Loucy (cell line): ENCODE measurements at regions not wholly inside any gene's neighbourhood (a gene's known extent, or its start where the extent isn't known, plus 50 kb on each side); places are given as distances from the start of the nearest gene placed in this dataset.
"Not testable (repeated sequence)": the region's sequence is repeated elsewhere in the genome, so short reads cannot be mapped to it uniquely, and the experiment has no call there.

Experiments used
- H2AFZ ChIP-seq: fragments of 200-600 bp; sonication (generic); 2 replicates; pipeline ENCODE4 v1.6.0; 2016; ENCODE audit warnings: antibody characterized with exemption, mild to moderate bottlenecking, low read length, moderate library complexity
- H3F3A ChIP-seq: fragments of 200-600 bp; 2 replicates; pipeline ENCODE4 v1.6.0; 2016; ENCODE audit warnings: antibody characterized with exemption, low read depth, mild to moderate bottlenecking
- H3K27me3 ChIP-seq: fragments of 200-600 bp; sonication (generic); 2 replicates; pipeline ENCODE4 v1.6.1; 2014; ENCODE audit warnings: low read length, mild to moderate bottlenecking; ENCODE audit not compliant: insufficient read depth, poor library complexity, severe bottlenecking
- H3K36me3 ChIP-seq: fragments of 200-600 bp; sonication (generic); 2 replicates; pipeline ENCODE4 v1.6.1; 2016; ENCODE audit warnings: low read length; ENCODE audit not compliant: insufficient read depth
- H3K4me1 ChIP-seq: fragments of 200-600 bp; sonication (generic); 2 replicates; pipeline ENCODE4 v1.5.1; 2014; ENCODE audit warnings: low read length, mild to moderate bottlenecking; ENCODE audit not compliant: insufficient read depth, poor library complexity, severe bottlenecking
- H3K4me2 ChIP-seq: fragments of 200-600 bp; sonication (generic); 2 replicates; pipeline ENCODE4 v1.6.0; 2014; ENCODE audit warnings: antibody characterized with exemption, low read length, low read depth, mild to moderate bottlenecking; ENCODE audit not compliant: poor library complexity, severe bottlenecking
- H3K4me3 ChIP-seq: fragments of 200-600 bp; sonication (generic); 2 replicates; pipeline ENCODE4 v1.5.1; 2014; ENCODE audit warnings: low read length, mild to moderate bottlenecking, mixed read lengths; ENCODE audit not compliant: poor library complexity, severe bottlenecking
- H3K79me2 ChIP-seq: fragments of 200-600 bp; sonication (generic); 2 replicates; pipeline ENCODE4 v1.6.1; 2014; ENCODE audit warnings: low read length; ENCODE audit not compliant: insufficient read depth
- H3K9ac ChIP-seq: fragments of 200-600 bp; sonication (generic); 2 replicates; pipeline ENCODE4 v1.6.0; 2014; ENCODE audit warnings: mild to moderate bottlenecking, low read depth, low read length, moderate library complexity; ENCODE audit not compliant: poor library complexity, severe bottlenecking
- H3K9me2 ChIP-seq: fragments of 200-600 bp; sonication (generic); replicated peaks from 2 replicates; pipeline ENCODE4 v1.6.1; 2016; ENCODE audit warnings: low read depth, low read length, mixed read lengths
- H3K9me3 ChIP-seq: fragments of 200-600 bp; sonication (generic); 2 replicates; pipeline ENCODE4 v1.6.1; 2014; ENCODE audit warnings: mild to moderate bottlenecking, antibody characterized with exemption, low read length, low read depth; ENCODE audit not compliant: insufficient read depth
- H4K20me1 ChIP-seq: fragments of 200-600 bp; sonication (generic); 2 replicates; pipeline ENCODE4 v1.6.0; 2014; ENCODE audit warnings: antibody characterized with exemption, low read length, mild to moderate bottlenecking; ENCODE audit not compliant: insufficient read depth, poor library complexity, severe bottlenecking
- CTCF ChIP-seq: fragments of 200-600 bp; sonication (generic); conservative IDR thresholded peaks from 2 replicates; pipeline ENCODE4 v1.5.1; 2014; ENCODE audit warnings: mild to moderate bottlenecking, antibody characterized with exemption, low read length
- EZH2phosphoT487 ChIP-seq: fragments of 200-600 bp; IDR thresholded peaks from 2 replicates; pipeline ENCODE4 v1.6.1; 2018; ENCODE audit warnings: antibody characterized with exemption, mild to moderate bottlenecking, moderate library complexity, borderline replicate concordance

GRCh38 chr9:83119873-83120272, 56.9 kb upstream of the RASEF start:
- Histone ChIP-seq H2AFZ (no peak overlapping the region), H4K20me1 (no peaks in the 10 kb centered on the region), H3K27me3 (no peaks in the 10 kb centered on the region), H3K79me2 (no peaks in the 10 kb centered on the region), H3K4me1 (no peaks in the 10 kb centered on the region), H3K4me2 (no peak overlapping the region), H3K4me3 (no peak overlapping the region), H3K9me2 (no peaks in the 10 kb centered on the region), H3K9ac (no peak overlapping the region), H3F3A (no peaks in the 10 kb centered on the region), H3K36me3 (no peaks in the 10 kb centered on the region), H3K9me3 (no peaks in the 10 kb centered on the region)
- TF ChIP-seq CTCF (no peak), EZH2phosphoT487 (no peak)

- Histone ChIP-seq H3K4me1 (no peaks in the 10 kb centered on the region), H3K79me2 (no peaks in the 10 kb centered on the region), H3F3A (no peaks in the 10 kb centered on the region), H3K4me3 (no peak overlapping the region), H3K4me2 (no peak overlapping the region), H3K27me3 (no peaks in the 10 kb centered on the region), H4K20me1 (no peaks in the 10 kb centered on the region), H3K9ac (no peak overlapping the region), H3K9me2 (no peaks in the 10 kb centered on the region), H3K9me3 (peaks cover 8% of the 10 kb centered on the region; the same call in 1 of the 2 replicates), H3K36me3 (no peaks in the 10 kb centered on the region), H2AFZ (no peak overlapping the region)
- TF ChIP-seq CTCF: no peak
- TF ChIP-seq EZH2phosphoT487: no peak
Observed at GRCh38 chr9:83116026-83116425, 53.1 kb upstream of the RASEF start.

- not testable (repeated sequence) for H3K4me2 ChIP-seq, H3K4me3 ChIP-seq, H3F3A ChIP-seq, H3K4me1 ChIP-seq, H3K9me3 ChIP-seq, H4K20me1 ChIP-seq, H3K27me3 ChIP-seq, H3K36me3 ChIP-seq, H3K79me2 ChIP-seq, H3K9me2 ChIP-seq, H3K9ac ChIP-seq, H2AFZ ChIP-seq
Observed at GRCh38 chr9:83113445-83113844, 50.5 kb upstream of the RASEF start.
